ENCODE measurements at regions not wholly inside any gene's neighbourhood (a gene's known extent, or its start where the extent isn't known, plus 50 kb on each side); places are given as distances from the start of the nearest gene placed in this dataset.
A peak's percentile ranks its signal among the peaks of the same experiment; 100 is the strongest.

- Histone ChIP-seq H3K4me3 (no peak overlapping the region), H3K4me1 (peaks cover 0 to 34% (median 7%) of the 10 kb centered on the region in 4 donors), H3K27ac (no peak overlapping the region), H3K9me3 (no peaks in the 10 kb centered on the region), H3K27me3 (no peaks in the 10 kb centered on the region), H3K36me3 (no peaks in the 10 kb centered on the region)
- intact Hi-C loops (cut with DNase I; ENCODE audit: low total_unique reads): no loop called here
- no peak for TF ChIP-seq POLR2A (IDR thresholded peaks at IDR 0.05)
- WGBS, 5 donors: 74 to 87% (median 76%) methylated on average over 5 of the region's 5 CpGs
- peak in 1 of 2 donors; percentile 41 for DNase-seq
Measured at GRCh38 chr5:54832858-54833257, 152.5 kb downstream of the ESM1 start.

GRCh38 chr5:54832045-54832444, 153.3 kb downstream of the ESM1 start:
- peaks cover 0 to 26% (median 2%) of the 10 kb centered on the region in 4 donors for H3K4me1 ChIP-seq
- 76 to 89% (median 85%) methylated on average over 2 of the region's 2 CpGs for WGBS, 5 donors
- peak in 1 of 2 donors; percentile 47 for DNase-seq

DNA sequence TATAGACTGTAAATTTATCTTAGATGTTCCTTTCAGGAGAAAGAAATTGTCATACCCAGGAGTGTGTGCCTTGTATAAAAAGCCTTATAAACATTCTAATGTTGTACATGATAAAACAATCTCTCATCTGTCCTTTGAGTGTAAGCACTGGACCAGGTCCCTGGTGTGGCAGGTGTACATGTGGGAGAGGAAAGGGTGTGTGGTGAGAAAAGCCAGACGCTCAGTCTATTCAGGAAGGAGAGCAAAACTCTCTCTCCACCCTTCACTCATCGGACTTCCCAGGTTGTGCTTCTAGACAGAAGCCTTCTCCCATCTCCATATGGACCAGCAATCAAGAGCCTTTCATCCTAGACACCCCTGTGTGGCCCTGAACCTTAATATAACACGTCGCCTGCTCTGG, 154.2 kb downstream of the ESM1 start:
- TF ChIP-seq EP300 (IDR thresholded peaks at IDR 0.05) (no peak), POLR2A (IDR thresholded peaks at IDR 0.05) (no peak)
- TF ChIP-seq, protein P1, sequence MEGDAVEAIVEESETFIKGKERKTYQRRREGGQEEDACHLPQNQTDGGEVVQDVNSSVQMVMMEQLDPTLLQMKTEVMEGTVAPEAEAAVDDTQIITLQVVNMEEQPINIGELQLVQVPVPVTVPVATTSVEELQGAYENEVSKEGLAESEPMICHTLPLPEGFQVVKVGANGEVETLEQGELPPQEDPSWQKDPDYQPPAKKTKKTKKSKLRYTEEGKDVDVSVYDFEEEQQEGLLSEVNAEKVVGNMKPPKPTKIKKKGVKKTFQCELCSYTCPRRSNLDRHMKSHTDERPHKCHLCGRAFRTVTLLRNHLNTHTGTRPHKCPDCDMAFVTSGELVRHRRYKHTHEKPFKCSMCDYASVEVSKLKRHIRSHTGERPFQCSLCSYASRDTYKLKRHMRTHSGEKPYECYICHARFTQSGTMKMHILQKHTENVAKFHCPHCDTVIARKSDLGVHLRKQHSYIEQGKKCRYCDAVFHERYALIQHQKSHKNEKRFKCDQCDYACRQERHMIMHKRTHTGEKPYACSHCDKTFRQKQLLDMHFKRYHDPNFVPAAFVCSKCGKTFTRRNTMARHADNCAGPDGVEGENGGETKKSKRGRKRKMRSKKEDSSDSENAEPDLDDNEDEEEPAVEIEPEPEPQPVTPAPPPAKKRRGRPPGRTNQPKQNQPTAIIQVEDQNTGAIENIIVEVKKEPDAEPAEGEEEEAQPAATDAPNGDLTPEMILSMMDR (IDR thresholded peaks at IDR 0.05): no peak
- H3K27ac ChIP-seq: no peak overlapping the region
- 78 to 86% (median 84%) methylated on average over 4 of the region's 4 CpGs for WGBS, 5 donors

More at GRCh38 chr5:54832045-54832444, 153.3 kb downstream of the ESM1 start:
- H3K36me3 ChIP-seq: no peaks in the 10 kb centered on the region
- no peaks in the 10 kb centered on the region for H3K9me3 ChIP-seq
- no peak for TF ChIP-seq POLR2AphosphoS5 (IDR thresholded peaks at IDR 0.05)
- TF ChIP-seq, protein P1 (IDR thresholded peaks at IDR 0.05): no peak
- intact Hi-C loops (cut with DNase I; ENCODE audit: low total_unique reads): no loop called here
- H3K4me3 ChIP-seq: no peak overlapping the region
- H3K27me3 ChIP-seq: no peaks in the 10 kb centered on the region
- no peak overlapping the region for H3K27ac ChIP-seq

DNA sequence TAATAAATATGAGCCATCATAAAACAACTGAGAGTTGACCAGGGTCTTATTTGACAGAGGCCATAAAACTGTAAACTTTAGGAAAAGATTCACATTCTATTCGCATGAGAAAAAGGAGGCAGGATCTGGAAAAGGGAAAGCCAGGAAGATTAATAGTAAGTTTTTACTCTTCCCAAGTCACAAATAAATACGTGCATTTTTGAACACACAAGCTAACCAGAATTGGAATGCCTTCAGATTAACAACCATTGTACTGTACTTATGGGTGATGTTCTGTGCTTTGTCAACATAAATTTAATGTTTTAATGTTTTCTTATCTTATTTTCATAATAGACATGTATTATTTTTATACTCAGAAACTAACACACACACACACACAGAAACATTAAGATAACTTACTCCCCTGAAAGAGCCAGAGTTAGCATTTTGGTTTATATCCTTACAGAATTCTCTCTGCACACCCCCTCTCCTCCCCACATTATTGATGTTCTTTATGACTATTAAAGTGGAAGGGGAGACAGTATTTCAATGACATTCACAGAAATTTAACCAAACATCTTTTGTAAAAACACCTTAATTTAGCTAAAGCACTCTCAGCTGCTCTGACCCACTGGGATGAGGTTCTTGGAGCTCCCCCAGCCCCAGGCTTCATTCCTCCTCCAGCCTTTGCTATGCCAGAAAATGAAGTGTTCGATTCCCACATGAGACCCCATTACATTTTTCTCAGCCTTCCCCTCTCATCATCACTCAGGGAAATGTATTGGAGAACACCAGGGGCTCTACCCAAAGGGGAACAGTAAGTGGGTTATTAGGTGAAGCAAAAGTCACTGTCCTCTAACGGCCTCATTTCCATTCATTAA, 155.5 kb downstream of the ESM1 start:
- Histone ChIP-seq H3K4me1 (peaks cover 0 to 5% (median 0%) of the 10 kb centered on the region in 4 donors), H3K27me3 (no peaks in the 10 kb centered on the region), H3K9me3 (no peaks in the 10 kb centered on the region), H3K4me3 (no peak overlapping the region), H3K36me3 (no peaks in the 10 kb centered on the region), H3K27ac (no peak overlapping the region)
- TF ChIP-seq, protein P1 (IDR thresholded peaks at IDR 0.05): no peak
- intact Hi-C loops (cut with DNase I; ENCODE audit: low total_unique reads): no loop called here
- peak in 1 of 2 donors; percentile 51 for DNase-seq
- 70 to 81% (median 79%) methylated on average over 4 of the region's 4 CpGs for WGBS, 5 donors

More for the DNA sequence above, 154.2 kb downstream of the ESM1 start:
- no peak overlapping the region for H3K4me3 ChIP-seq
- no peaks in the 10 kb centered on the region for H3K36me3 ChIP-seq
- no peaks in the 10 kb centered on the region for H3K9me3 ChIP-seq
- intact Hi-C loops (cut with DNase I; ENCODE audit: low total_unique reads): no loop called here
- DNase-seq: no peak
- no peaks in the 10 kb centered on the region for H3K27me3 ChIP-seq
- peaks cover 0 to 18% (median 0%) of the 10 kb centered on the region in 4 donors for H3K4me1 ChIP-seq

DNA sequence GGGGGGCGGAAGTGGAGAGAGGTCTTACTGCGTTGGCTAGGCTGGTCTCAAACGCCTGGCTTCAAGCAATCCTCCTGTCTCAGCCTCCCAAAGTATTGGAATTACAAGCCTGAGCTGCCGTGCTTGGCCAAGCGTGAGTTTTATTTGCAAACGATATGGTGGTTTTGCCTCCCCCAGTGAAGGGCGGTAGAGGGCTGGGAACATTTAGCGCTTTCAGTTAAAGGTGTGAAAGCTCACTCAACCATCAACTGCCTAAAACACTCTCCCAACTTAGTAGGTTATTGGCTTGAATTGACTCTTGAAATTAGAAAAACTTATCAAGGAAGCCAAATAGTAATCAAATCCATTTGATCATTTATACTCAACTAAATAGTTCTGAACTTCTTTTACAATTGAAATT, 156.3 kb downstream of the ESM1 start:
- TF ChIP-seq EP300 (IDR thresholded peaks at IDR 0.05) (no peak), POLR2A (IDR thresholded peaks at IDR 0.05) (no peak), POLR2AphosphoS5 (IDR thresholded peaks at IDR 0.05) (no peak)
- TF ChIP-seq, protein P1 (IDR thresholded peaks at IDR 0.05): no peak
- Histone ChIP-seq H3K27me3 (no peaks in the 10 kb centered on the region), H3K4me3 (no peak overlapping the region), H3K9me3 (no peaks in the 10 kb centered on the region), H3K4me1 (no peaks in the 10 kb centered on the region), H3K27ac (no peak overlapping the region), H3K36me3 (no peaks in the 10 kb centered on the region)
- 93 to 96% (median 95%) methylated on average over 8 of the region's 8 CpGs for WGBS, 5 donors
- intact Hi-C loops (cut with DNase I; ENCODE audit: low total_unique reads): no loop called here
- no peak for DNase-seq

Measured in stomach (tissue), 8 donors.